Activated CD4-positive, alpha-beta T cell treated with anti-CD3 and anti-CD28 coated beads, Interleukin-2, amount 10 ng/mL, durations not matched to agents 7 days and 5 days (primary cell): ENCODE measurements at regions not wholly inside any gene's neighbourhood (a gene's known extent, or its start where the extent isn't known, plus 50 kb on each side); places are given as distances from the start of the nearest gene placed in this dataset.

ENCODE experiments used
- CTCF ChIA-PET: fragments of 350-600 bp; sonication (Branson Sonifier 250); formaldehyde crosslinking; loops from one replicate; lab custom pipeline; 2021; ENCODE audit warnings: antibody characterized with exemption; lab: Charles Lee
- POLR2A ChIA-PET: fragments of 350-600 bp; sonication (Branson Sonifier 250); formaldehyde crosslinking; loops from one replicate; lab custom pipeline; 2021; ENCODE audit warnings: antibody characterized with exemption; lab: Charles Lee
- DNase-seq: peaks from one replicate; pipeline ENCODE4 v3.0.0-alpha.2; 2020
- H3K27ac Mint-ChIP-seq: one replicate; pipeline ENCODE4 v1.8.0; 2021; ENCODE audit warnings: mild to moderate bottlenecking, moderate library complexity, mixed read lengths
- H3K27me3 Mint-ChIP-seq: one replicate; pipeline ENCODE4 v1.8.0; 2021; ENCODE audit warnings: mixed read lengths
- H3K36me3 Mint-ChIP-seq: one replicate; pipeline ENCODE4 v1.8.0; 2021; ENCODE audit warnings: low read depth, mixed read lengths
- H3K4me1 Mint-ChIP-seq: one replicate; pipeline ENCODE4 v1.8.0; 2021; ENCODE audit warnings: mixed read lengths
- H3K4me3 Mint-ChIP-seq: one replicate; pipeline ENCODE4 v1.8.0; 2021; ENCODE audit warnings: mild to moderate bottlenecking, moderate library complexity, mixed read lengths
- H3K9me3 Mint-ChIP-seq: one replicate; pipeline ENCODE4 v1.8.0; 2021; ENCODE audit warnings: mixed read lengths

- no peak for DNase-seq
- H3K9me3 Mint-ChIP-seq: no peaks in the 10 kb centered on the region
- H3K4me3 Mint-ChIP-seq: no peak overlapping the region
- POLR2A ChIA-PET: no interaction called here
- H3K4me1 Mint-ChIP-seq: no peaks in the 10 kb centered on the region
- no peak overlapping the region for H3K27ac Mint-ChIP-seq
- H3K36me3 Mint-ChIP-seq: no peaks in the 10 kb centered on the region
- CTCF ChIA-PET: no interaction called here
- no peaks in the 10 kb centered on the region for H3K27me3 Mint-ChIP-seq
Observed at GRCh38 chr2:220226076-220226475, 598.6 kb downstream of the SLC4A3 start.

- H3K36me3 Mint-ChIP-seq: no peaks in the 10 kb centered on the region
- no peak overlapping the region for H3K27ac Mint-ChIP-seq
- no peak overlapping the region for H3K4me3 Mint-ChIP-seq
- CTCF ChIA-PET: no interaction called here
- H3K27me3 Mint-ChIP-seq: no peaks in the 10 kb centered on the region
- POLR2A ChIA-PET: no interaction called here
- no peaks in the 10 kb centered on the region for H3K4me1 Mint-ChIP-seq
- H3K9me3 Mint-ChIP-seq: no peaks in the 10 kb centered on the region
- DNase-seq: no peak
Observed at GRCh38 chr2:220226546-220226945, 599.1 kb downstream of the SLC4A3 start.

- Mint-ChIP-seq H3K36me3 (no peaks in the 10 kb centered on the region), H3K9me3 (no peaks in the 10 kb centered on the region), H3K4me1 (no peaks in the 10 kb centered on the region), H3K27ac (no peak overlapping the region), H3K4me3 (no peak overlapping the region), H3K27me3 (no peaks in the 10 kb centered on the region)
- no peak for DNase-seq
- CTCF ChIA-PET: no interaction called here
- POLR2A ChIA-PET: no interaction called here
Observed at GRCh38 chr2:220227266-220227920, 600.0 kb downstream of the SLC4A3 start.

- H3K27me3 Mint-ChIP-seq: no peaks in the 10 kb centered on the region
- H3K4me1 Mint-ChIP-seq: no peaks in the 10 kb centered on the region
- POLR2A ChIA-PET: no interaction called here
- CTCF ChIA-PET: no interaction called here
- H3K36me3 Mint-ChIP-seq: no peaks in the 10 kb centered on the region
- no peaks in the 10 kb centered on the region for H3K9me3 Mint-ChIP-seq
- H3K4me3 Mint-ChIP-seq: no peak overlapping the region
- H3K27ac Mint-ChIP-seq: no peak overlapping the region
- DNase-seq: no peak
Observed at GRCh38 chr2:220228310-220229006, 601.0 kb downstream of the SLC4A3 start.

DNA sequence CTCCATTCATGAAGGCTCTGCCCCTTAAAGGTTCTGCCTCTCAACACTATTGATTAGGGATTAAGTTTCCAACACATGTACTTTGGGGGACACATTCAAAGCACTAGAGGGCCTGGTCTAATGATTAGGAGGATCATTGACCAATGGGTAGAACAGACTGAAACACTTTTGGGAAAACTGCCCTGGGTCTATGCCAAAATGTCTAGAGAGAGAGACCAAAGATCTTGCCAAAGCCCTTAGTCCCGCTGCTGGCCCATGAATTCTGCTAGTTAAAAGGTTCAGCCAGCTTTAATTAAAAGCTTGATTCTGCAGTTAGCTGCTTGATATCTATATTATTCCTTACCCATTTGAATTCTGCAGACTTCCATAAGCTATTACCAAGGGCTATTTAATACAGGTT, 613.2 kb downstream of the SLC4A3 start:
- Mint-ChIP-seq H3K9me3 (no peaks in the 10 kb centered on the region), H3K27me3 (no peaks in the 10 kb centered on the region), H3K36me3 (no peaks in the 10 kb centered on the region), H3K4me1 (no peaks in the 10 kb centered on the region), H3K4me3 (no peak overlapping the region), H3K27ac (no peak overlapping the region)
- ChIA-PET CTCF (no interaction called here), POLR2A (no interaction called here)
- DNase-seq: no peak

DNA sequence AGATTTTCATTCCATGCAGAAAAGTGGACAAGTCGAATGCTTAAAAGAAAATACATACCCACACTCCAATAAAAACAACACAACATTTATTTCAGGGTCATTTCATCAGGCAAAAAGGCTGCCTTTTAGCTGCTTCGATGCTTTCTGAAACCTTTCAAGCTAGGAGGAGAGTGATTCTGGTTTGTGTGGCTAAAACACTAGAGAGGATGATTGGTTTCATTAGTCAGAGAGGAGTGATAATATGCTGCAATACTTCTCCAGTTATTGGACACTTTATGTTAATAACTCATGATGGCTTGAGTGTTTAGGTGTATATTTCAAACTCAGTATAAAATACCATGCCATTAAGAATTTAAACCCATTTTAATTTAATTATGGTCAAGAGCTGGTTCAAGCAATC, 614.0 kb downstream of the SLC4A3 start:
- DNase-seq: no peak
- Mint-ChIP-seq H3K27me3 (no peaks in the 10 kb centered on the region), H3K36me3 (no peaks in the 10 kb centered on the region), H3K9me3 (no peaks in the 10 kb centered on the region), H3K4me1 (no peaks in the 10 kb centered on the region), H3K27ac (no peak overlapping the region), H3K4me3 (no peak overlapping the region)
- POLR2A ChIA-PET: no interaction called here
- CTCF ChIA-PET: no interaction called here

GRCh38 chr2:220243571-220243970, 616.1 kb downstream of the SLC4A3 start:
- Mint-ChIP-seq H3K4me1 (no peaks in the 10 kb centered on the region), H3K27me3 (no peaks in the 10 kb centered on the region), H3K36me3 (no peaks in the 10 kb centered on the region), H3K4me3 (no peak overlapping the region), H3K9me3 (no peaks in the 10 kb centered on the region), H3K27ac (no peak overlapping the region)
- ChIA-PET CTCF (no interaction called here), POLR2A (no interaction called here)
- DNase-seq: no peak

DNA sequence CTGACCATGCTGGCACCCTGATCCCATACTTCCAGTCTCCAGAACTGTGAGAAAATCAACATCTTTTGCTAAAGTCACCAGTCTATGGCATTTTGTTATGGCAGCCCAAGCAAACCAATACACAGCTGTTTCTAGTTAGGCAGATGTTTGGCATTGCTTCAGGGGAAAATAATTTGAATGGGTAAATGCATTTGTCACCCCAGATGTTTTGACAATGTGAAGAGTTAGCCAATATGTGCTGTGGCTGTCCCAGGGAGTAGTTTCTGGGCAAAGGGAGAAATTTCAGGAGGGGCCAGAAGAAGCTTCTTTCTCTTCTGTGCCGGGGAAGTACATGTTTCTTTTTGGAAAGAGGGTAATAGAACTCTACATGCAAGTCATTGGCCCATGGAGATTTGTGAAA, 619.0 kb downstream of the SLC4A3 start:
- no peak overlapping the region for H3K4me3 Mint-ChIP-seq
- H3K27ac Mint-ChIP-seq: no peak overlapping the region
- H3K4me1 Mint-ChIP-seq: no peaks in the 10 kb centered on the region
- H3K36me3 Mint-ChIP-seq: no peaks in the 10 kb centered on the region
- CTCF ChIA-PET: no interaction called here
- H3K9me3 Mint-ChIP-seq: peaks cover 7% of the 10 kb centered on the region
- DNase-seq: no peak
- POLR2A ChIA-PET: no interaction called here
- no peaks in the 10 kb centered on the region for H3K27me3 Mint-ChIP-seq

GRCh38 chr2:220247588-220248350, 620.3 kb downstream of the SLC4A3 start:
- DNase-seq: no peak
- Mint-ChIP-seq H3K4me3 (no peak overlapping the region), H3K36me3 (no peaks in the 10 kb centered on the region), H3K9me3 (peaks cover 7% of the 10 kb centered on the region), H3K4me1 (no peaks in the 10 kb centered on the region), H3K27me3 (no peaks in the 10 kb centered on the region), H3K27ac (no peak overlapping the region)
- ChIA-PET POLR2A (no interaction called here), CTCF (no interaction called here)

DNA sequence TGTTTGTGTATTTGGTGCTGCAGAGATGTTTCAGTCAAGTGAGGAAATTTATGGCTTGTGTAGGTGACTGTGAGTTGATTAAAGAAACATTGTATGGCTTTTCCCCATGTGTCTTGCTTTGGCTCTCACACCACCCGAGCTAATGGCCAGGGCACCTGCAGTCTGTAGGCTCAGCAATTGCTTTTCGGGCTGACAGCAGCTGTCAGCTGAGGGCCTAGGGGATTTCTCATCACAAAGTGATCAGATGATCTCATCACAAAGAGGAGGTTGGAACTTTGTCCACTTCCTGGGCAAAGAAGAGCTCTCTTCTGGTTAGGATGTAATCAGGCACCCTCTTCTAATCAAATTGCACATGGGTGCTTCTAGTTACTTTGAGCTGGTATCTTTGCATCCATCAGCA, 632.2 kb downstream of the SLC4A3 start:
- H3K36me3 Mint-ChIP-seq: no peaks in the 10 kb centered on the region
- no peaks in the 10 kb centered on the region for H3K9me3 Mint-ChIP-seq
- DNase-seq: no peak
- no peaks in the 10 kb centered on the region for H3K27me3 Mint-ChIP-seq
- H3K4me3 Mint-ChIP-seq: no peak overlapping the region
- no peak overlapping the region for H3K27ac Mint-ChIP-seq
- CTCF ChIA-PET: no interaction called here
- no peaks in the 10 kb centered on the region for H3K4me1 Mint-ChIP-seq
- POLR2A ChIA-PET: no interaction called here

DNA sequence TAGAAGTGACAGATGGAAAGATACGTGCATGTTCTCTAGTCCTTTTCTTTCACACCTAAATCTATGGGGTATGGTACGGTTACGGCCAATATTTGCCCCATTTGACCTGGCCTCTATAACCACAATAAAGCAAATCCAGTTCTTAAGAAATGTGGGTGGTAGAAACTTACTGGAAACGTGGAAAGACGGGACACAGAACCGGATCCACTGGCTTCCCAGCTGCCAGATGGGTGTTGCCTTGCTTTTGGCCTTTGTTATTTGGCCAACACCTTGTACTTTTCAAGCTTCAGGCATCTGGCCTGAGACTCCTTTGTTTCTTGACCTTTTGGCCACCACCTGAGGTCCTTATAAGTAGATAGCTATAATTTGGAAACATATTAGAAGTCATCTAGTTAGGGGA, 635.9 kb downstream of the SLC4A3 start:
- ChIA-PET POLR2A (no interaction called here), CTCF (no interaction called here)
- Mint-ChIP-seq H3K27ac (no peak overlapping the region), H3K27me3 (no peaks in the 10 kb centered on the region), H3K9me3 (no peaks in the 10 kb centered on the region), H3K4me3 (no peak overlapping the region), H3K4me1 (no peaks in the 10 kb centered on the region), H3K36me3 (no peaks in the 10 kb centered on the region)
- no peak for DNase-seq

DNA sequence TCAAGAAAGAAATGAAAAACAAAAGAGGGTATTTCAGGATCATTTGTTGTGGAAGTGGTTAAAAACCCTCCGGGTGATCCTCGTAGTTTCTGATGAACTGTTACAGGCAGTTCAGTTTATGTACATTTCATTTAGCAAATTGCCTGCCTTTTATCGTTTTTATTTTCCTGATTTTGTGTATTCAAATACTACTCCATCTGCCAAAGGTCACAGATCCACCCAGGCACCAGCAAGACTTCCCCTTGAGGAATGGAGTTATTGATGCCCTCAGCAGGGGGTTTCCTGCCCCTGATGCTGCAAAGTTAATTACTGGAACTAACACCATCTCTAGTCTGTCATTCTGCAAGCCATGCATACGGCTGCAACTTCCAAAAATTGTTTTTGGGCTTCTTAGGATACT, 641.9 kb downstream of the SLC4A3 start:
- no peaks in the 10 kb centered on the region for H3K27me3 Mint-ChIP-seq
- H3K36me3 Mint-ChIP-seq: no peaks in the 10 kb centered on the region
- H3K27ac Mint-ChIP-seq: no peak overlapping the region
- H3K4me3 Mint-ChIP-seq: no peak overlapping the region
- ChIA-PET CTCF (no interaction called here), POLR2A (no interaction called here)
- H3K9me3 Mint-ChIP-seq: no peaks in the 10 kb centered on the region
- no peaks in the 10 kb centered on the region for H3K4me1 Mint-ChIP-seq
- no peak for DNase-seq

- H3K4me1 Mint-ChIP-seq: no peaks in the 10 kb centered on the region
- ChIA-PET POLR2A (no interaction called here), CTCF (no interaction called here)
- DNase-seq: no peak
- no peak overlapping the region for H3K27ac Mint-ChIP-seq
- no peaks in the 10 kb centered on the region for H3K27me3 Mint-ChIP-seq
- no peaks in the 10 kb centered on the region for H3K9me3 Mint-ChIP-seq
- H3K4me3 Mint-ChIP-seq: no peak overlapping the region
- no peaks in the 10 kb centered on the region for H3K36me3 Mint-ChIP-seq
Observed at GRCh38 chr2:220270481-220271070, 643.1 kb downstream of the SLC4A3 start.
